GM23338 (cell line): ENCODE measurements at regions not wholly inside any gene's neighbourhood (a gene's known extent, or its start where the extent isn't known, plus 50 kb on each side); places are given as distances from the start of the nearest gene placed in this dataset.

Experiments
- ATAC-seq: fragments of 200-7000 bp; cut with Tn5 transposase; 3 replicates; pipeline ENCODE4 v1.9.1; 2020
- DNase-seq: peaks from one replicate; pipeline ENCODE4 v3.0.0-alpha.2; 2015; ENCODE audit warnings: low spot score
- H2AFZ ChIP-seq: fragments of 200-600 bp; sonication (generic); 2 replicates; pipeline ENCODE4 v1.8.0; 2016; ENCODE audit warnings: antibody characterized with exemption, mild to moderate bottlenecking, moderate library complexity
- H3F3A ChIP-seq: fragments of 200-600 bp; sonication (generic); replicated peaks from 2 replicates; pipeline ENCODE4 v1.8.0; 2017; ENCODE audit warnings: antibody characterized with exemption, mixed run types, low read depth
- H3K27ac ChIP-seq: fragments of 200-600 bp; sonication (generic); 2 replicates; pipeline ENCODE4 v1.6.1; 2016; ENCODE audit warnings: low read depth
- H3K27me3 ChIP-seq: fragments of 200-600 bp; sonication (generic); 2 replicates; pipeline ENCODE4 v1.8.0; 2016; ENCODE audit warnings: mild to moderate bottlenecking, mixed run types, moderate library complexity; ENCODE audit not compliant: insufficient read depth
- H3K36me3 ChIP-seq: fragments of 200-600 bp; sonication (generic); 2 replicates; pipeline ENCODE4 v1.8.0; 2016; ENCODE audit warnings: mild to moderate bottlenecking; ENCODE audit not compliant: insufficient read depth
- H3K4me1 ChIP-seq: fragments of 200-600 bp; sonication (generic); 2 replicates; pipeline ENCODE4 v1.8.0; 2016; ENCODE audit warnings: mild to moderate bottlenecking, moderate library complexity; ENCODE audit not compliant: insufficient read depth
- H3K4me2 ChIP-seq: fragments of 200-600 bp; sonication (generic); 2 replicates; pipeline ENCODE4 v1.7.1; 2017; ENCODE audit warnings: mixed run types
- H3K4me3 ChIP-seq: fragments of 200-600 bp; sonication (generic); 2 replicates; pipeline ENCODE4 v1.6.1; 2016; ENCODE audit warnings: mixed run types
- H3K79me2 ChIP-seq: fragments of 200-600 bp; sonication (generic); replicated peaks from 2 replicates; pipeline ENCODE4 v1.8.0; 2017; ENCODE audit warnings: mild to moderate bottlenecking; ENCODE audit not compliant: insufficient read depth
- H3K9me2 ChIP-seq: fragments of 200-600 bp; sonication (generic); 2 replicates; pipeline ENCODE4 v1.8.0; 2017; ENCODE audit not compliant: insufficient read depth
- H4K20me1 ChIP-seq: fragments of 200-600 bp; sonication (generic); replicated peaks from 2 replicates; pipeline ENCODE4 v1.8.0; 2017; ENCODE audit warnings: mild to moderate bottlenecking; ENCODE audit not compliant: insufficient read depth
- H3K27ac Mint-ChIP-seq: 2 replicates; pipeline ENCODE4 v1.8.0; 2020; ENCODE audit warnings: inconsistent platforms, mild to moderate bottlenecking, moderate library complexity, mixed read lengths
- H3K27me3 Mint-ChIP-seq: 3 replicates; pipeline ENCODE4 v1.8.0; 2022; ENCODE audit warnings: low read depth, mild to moderate bottlenecking, moderate library complexity, mixed read lengths, inconsistent platforms; ENCODE audit not compliant: insufficient read depth, poor library complexity
- H3K36me3 Mint-ChIP-seq: 3 replicates; pipeline ENCODE4 v1.8.0; 2021; ENCODE audit warnings: low read depth, mild to moderate bottlenecking, inconsistent platforms, moderate library complexity, mixed read lengths
- H3K4me1 Mint-ChIP-seq: 3 replicates; pipeline ENCODE4 v1.8.0; 2020; ENCODE audit warnings: mild to moderate bottlenecking, inconsistent platforms, mixed read lengths
- H3K4me3 Mint-ChIP-seq: 3 replicates; pipeline ENCODE4 v1.8.0; 2021; ENCODE audit warnings: moderate library complexity, mild to moderate bottlenecking, inconsistent platforms, mixed read lengths
- H3K9me3 Mint-ChIP-seq: 3 replicates; pipeline ENCODE4 v1.8.0; 2020; ENCODE audit warnings: moderate library complexity, mild to moderate bottlenecking, inconsistent platforms, mixed read lengths
- CREB1 ChIP-seq: fragments of 250-450 bp; sonication (Bioruptor Pico); IDR thresholded peaks from 2 replicates; pipeline ENCODE4 v1.5.0; 2020; ENCODE audit warnings: low read depth, mild to moderate bottlenecking, moderate library complexity
- EZH2 ChIP-seq: fragments of 200-600 bp; sonication (generic); IDR thresholded peaks from one replicate; pipeline ENCODE4 v1.8.0; 2017; ENCODE audit warnings: antibody characterized with exemption, mild to moderate bottlenecking, low read depth; ENCODE audit not compliant: unreplicated experiment
- EZH2phosphoT487 ChIP-seq: fragments of 200-600 bp; sonication (generic); IDR thresholded peaks from one replicate; pipeline ENCODE4 v1.8.1; 2018; ENCODE audit warnings: antibody characterized with exemption; ENCODE audit not compliant: unreplicated experiment
- JUNB ChIP-seq: IDR thresholded peaks from one replicate; pipeline ENCODE4 v1.6.1; 2016; ENCODE audit warnings: antibody characterized with exemption; ENCODE audit not compliant: unreplicated experiment
- POLR2AphosphoS5 ChIP-seq: IDR thresholded peaks from 2 replicates; pipeline ENCODE4 v1.6.1; 2016; ENCODE audit warnings: antibody characterized with exemption, low read depth
- STAT1 ChIP-seq: IDR thresholded peaks from one replicate; pipeline ENCODE4 v1.6.1; 2016; ENCODE audit warnings: antibody characterized with exemption; ENCODE audit not compliant: unreplicated experiment
- ZNF114 ChIP-seq: fragments of 250-450 bp; sonication (Bioruptor Pico); IDR thresholded peaks from 2 replicates; pipeline ENCODE4 v1.5.0; 2020; ENCODE audit warnings: mild to moderate bottlenecking, moderate library complexity
- ZNF331 ChIP-seq: fragments of 250-450 bp; sonication (Bioruptor Pico); IDR thresholded peaks from 2 replicates; pipeline ENCODE4 v1.5.0; 2020; ENCODE audit warnings: low read depth, mild to moderate bottlenecking, moderate library complexity
- TF ChIP-seq, protein P1 (sequence below): fragments of 250-450 bp; sonication (Bioruptor Pico); IDR thresholded peaks from 2 replicates; pipeline ENCODE4 v1.5.0; 2020; ENCODE audit warnings: mild to moderate bottlenecking, moderate library complexity
- TF ChIP-seq, protein P2 (sequence below): IDR thresholded peaks from 2 replicates; pipeline ENCODE4 v1.6.1; 2016; ENCODE audit warnings: antibody characterized with exemption
- TF ChIP-seq, protein P3 (sequence below): IDR thresholded peaks from one replicate; pipeline ENCODE4 v1.6.1; 2018; ENCODE audit warnings: antibody characterized with exemption; ENCODE audit not compliant: unreplicated experiment

DNA sequence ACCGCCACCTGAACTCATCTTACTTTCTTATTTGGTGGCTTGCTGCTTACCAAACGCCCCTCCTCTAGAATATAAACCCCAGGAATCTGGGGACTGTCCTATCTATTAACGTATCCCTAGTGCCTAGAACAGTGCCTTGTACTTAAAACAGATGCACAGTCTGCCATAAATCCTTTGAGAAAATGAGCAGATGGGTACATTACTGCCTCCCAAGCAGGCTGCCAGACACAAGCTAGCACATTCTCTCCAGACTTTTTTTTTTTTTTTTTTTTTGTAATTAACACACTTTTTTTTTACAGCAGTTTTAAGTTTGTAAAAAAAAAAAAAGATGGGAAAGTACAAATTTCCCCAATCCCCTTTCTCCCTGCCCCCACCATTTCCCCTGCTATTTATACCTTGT lies 57.3 kb upstream of the RPL38 start (continued):
- TF ChIP-seq, protein P1, sequence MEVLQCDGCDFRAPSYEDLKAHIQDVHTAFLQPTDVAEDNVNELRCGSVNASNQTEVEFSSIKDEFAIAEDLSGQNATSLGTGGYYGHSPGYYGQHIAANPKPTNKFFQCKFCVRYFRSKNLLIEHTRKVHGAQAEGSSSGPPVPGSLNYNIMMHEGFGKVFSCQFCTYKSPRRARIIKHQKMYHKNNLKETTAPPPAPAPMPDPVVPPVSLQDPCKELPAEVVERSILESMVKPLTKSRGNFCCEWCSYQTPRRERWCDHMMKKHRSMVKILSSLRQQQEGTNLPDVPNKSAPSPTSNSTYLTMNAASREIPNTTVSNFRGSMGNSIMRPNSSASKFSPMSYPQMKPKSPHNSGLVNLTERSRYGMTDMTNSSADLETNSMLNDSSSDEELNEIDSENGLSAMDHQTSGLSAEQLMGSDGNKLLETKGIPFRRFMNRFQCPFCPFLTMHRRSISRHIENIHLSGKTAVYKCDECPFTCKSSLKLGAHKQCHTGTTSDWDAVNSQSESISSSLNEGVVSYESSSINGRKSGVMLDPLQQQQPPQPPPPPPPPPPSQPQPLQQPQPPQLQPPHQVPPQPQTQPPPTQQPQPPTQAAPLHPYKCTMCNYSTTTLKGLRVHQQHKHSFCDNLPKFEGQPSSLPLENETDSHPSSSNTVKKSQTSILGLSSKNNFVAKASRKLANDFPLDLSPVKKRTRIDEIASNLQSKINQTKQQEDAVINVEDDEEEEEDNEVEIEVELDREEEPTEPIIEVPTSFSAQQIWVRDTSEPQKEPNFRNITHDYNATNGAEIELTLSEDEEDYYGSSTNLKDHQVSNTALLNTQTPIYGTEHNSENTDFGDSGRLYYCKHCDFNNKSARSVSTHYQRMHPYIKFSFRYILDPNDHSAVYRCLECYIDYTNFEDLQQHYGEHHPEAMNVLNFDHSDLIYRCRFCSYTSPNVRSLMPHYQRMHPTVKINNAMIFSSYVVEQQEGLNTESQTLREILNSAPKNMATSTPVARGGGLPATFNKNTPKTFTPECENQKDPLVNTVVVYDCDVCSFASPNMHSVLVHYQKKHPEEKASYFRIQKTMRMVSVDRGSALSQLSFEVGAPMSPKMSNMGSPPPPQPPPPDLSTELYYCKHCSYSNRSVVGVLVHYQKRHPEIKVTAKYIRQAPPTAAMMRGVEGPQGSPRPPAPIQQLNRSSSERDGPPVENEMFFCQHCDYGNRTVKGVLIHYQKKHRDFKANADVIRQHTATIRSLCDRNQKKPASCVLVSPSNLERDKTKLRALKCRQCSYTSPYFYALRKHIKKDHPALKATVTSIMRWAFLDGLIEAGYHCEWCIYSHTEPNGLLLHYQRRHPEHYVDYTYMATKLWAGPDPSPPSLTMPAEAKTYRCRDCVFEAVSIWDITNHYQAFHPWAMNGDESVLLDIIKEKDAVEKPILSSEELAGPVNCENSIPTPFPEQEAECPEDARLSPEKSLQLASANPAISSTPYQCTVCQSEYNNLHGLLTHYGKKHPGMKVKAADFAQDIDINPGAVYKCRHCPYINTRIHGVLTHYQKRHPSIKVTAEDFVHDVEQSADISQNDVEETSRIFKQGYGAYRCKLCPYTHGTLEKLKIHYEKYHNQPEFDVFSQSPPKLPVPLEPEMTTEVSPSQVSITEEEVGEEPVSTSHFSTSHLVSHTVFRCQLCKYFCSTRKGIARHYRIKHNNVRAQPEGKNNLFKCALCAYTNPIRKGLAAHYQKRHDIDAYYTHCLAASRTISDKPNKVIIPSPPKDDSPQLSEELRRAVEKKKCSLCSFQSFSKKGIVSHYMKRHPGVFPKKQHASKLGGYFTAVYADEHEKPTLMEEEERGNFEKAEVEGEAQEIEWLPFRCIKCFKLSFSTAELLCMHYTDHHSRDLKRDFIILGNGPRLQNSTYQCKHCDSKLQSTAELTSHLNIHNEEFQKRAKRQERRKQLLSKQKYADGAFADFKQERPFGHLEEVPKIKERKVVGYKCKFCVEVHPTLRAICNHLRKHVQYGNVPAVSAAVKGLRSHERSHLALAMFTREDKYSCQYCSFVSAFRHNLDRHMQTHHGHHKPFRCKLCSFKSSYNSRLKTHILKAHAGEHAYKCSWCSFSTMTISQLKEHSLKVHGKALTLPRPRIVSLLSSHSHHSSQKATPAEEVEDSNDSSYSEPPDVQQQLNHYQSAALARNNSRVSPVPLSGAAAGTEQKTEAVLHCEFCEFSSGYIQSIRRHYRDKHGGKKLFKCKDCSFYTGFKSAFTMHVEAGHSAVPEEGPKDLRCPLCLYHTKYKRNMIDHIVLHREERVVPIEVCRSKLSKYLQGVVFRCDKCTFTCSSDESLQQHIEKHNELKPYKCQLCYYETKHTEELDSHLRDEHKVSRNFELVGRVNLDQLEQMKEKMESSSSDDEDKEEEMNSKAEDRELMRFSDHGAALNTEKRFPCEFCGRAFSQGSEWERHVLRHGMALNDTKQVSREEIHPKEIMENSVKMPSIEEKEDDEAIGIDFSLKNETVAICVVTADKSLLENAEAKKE (CRISPR knock-in tag), result no peak
- no peak for TF ChIP-seq POLR2AphosphoS5

DNA sequence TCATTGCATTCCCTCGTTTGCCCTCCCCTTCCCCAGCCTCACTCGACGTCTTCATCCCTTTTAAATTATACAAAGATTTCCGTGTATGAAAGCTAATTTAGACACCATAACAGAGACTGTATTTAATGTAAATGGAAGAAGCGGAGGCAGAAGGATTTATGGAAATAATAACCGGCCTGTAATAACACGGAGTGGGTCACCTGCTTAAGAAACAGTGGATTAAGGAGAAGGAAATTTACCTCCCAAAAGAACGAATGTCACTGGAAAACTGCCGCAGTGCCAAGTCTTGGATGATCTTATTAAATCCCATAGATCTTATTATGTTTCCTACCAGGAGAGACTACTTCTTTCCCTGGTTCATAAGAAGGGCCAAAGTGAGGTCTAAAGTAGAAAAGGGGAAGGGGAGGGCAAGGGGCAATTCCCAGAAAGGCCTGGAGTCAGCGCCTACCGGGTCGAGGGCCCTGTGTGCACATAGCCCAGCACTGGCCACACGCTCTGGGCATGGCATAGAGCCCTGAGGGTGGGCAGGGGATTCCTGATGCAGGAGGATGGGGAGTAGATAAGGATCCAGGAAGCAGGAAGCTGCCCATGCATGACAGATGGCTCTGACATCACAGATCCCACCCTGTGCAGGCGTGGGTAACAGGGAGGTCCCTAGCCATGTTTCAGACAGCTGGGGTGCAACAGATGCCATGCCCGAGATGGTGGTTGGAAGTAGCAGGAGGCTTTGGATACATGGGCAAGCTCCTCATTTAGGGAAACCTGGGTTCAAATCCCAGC lies 56.2 kb upstream of the RPL38 start:
- no peaks in the 10 kb centered on the region for H3F3A ChIP-seq
- no peaks in the 10 kb centered on the region; the same call in 1 of the 2 replicates for H3K9me2 ChIP-seq
- DNase-seq, result no peak
- peaks cover 4% of the 10 kb centered on the region for H3K27me3 Mint-ChIP-seq
- H3K4me1 Mint-ChIP-seq, result peaks cover 16% of the 10 kb centered on the region
- no peak for TF ChIP-seq STAT1
- TF ChIP-seq EZH2phosphoT487, result no peak
- TF ChIP-seq CREB1 (CRISPR knock-in tag), result no peak
- TF ChIP-seq EZH2, result no peak
- TF ChIP-seq, protein P2, sequence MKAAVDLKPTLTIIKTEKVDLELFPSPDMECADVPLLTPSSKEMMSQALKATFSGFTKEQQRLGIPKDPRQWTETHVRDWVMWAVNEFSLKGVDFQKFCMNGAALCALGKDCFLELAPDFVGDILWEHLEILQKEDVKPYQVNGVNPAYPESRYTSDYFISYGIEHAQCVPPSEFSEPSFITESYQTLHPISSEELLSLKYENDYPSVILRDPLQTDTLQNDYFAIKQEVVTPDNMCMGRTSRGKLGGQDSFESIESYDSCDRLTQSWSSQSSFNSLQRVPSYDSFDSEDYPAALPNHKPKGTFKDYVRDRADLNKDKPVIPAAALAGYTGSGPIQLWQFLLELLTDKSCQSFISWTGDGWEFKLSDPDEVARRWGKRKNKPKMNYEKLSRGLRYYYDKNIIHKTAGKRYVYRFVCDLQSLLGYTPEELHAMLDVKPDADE, result no peak
- no peak for TF ChIP-seq ZNF114
- TF ChIP-seq ZNF331, result no peak
- no peak for TF ChIP-seq JUNB
- TF ChIP-seq, protein P3, sequence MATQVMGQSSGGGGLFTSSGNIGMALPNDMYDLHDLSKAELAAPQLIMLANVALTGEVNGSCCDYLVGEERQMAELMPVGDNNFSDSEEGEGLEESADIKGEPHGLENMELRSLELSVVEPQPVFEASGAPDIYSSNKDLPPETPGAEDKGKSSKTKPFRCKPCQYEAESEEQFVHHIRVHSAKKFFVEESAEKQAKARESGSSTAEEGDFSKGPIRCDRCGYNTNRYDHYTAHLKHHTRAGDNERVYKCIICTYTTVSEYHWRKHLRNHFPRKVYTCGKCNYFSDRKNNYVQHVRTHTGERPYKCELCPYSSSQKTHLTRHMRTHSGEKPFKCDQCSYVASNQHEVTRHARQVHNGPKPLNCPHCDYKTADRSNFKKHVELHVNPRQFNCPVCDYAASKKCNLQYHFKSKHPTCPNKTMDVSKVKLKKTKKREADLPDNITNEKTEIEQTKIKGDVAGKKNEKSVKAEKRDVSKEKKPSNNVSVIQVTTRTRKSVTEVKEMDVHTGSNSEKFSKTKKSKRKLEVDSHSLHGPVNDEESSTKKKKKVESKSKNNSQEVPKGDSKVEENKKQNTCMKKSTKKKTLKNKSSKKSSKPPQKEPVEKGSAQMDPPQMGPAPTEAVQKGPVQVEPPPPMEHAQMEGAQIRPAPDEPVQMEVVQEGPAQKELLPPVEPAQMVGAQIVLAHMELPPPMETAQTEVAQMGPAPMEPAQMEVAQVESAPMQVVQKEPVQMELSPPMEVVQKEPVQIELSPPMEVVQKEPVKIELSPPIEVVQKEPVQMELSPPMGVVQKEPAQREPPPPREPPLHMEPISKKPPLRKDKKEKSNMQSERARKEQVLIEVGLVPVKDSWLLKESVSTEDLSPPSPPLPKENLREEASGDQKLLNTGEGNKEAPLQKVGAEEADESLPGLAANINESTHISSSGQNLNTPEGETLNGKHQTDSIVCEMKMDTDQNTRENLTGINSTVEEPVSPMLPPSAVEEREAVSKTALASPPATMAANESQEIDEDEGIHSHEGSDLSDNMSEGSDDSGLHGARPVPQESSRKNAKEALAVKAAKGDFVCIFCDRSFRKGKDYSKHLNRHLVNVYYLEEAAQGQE, result no peak
- no peak for TF ChIP-seq POLR2AphosphoS5
- H4K20me1 ChIP-seq, result no peaks in the 10 kb centered on the region
- no peak overlapping the region for H3K4me3 ChIP-seq
- no peak overlapping the region for H3K27ac ChIP-seq
- no peak overlapping the region for H3K4me2 ChIP-seq
- H3K27ac Mint-ChIP-seq, result no peak overlapping the region
- no peaks in the 10 kb centered on the region for H3K79me2 ChIP-seq
- no peaks in the 10 kb centered on the region for H3K27me3 ChIP-seq
- H3K36me3 Mint-ChIP-seq, result peaks cover 10% of the 10 kb centered on the region; the same call in 2 of the 3 replicates
- H3K4me1 ChIP-seq, result peaks cover 8% of the 10 kb centered on the region
- no peak for ATAC-seq
- H2AFZ ChIP-seq, result no peak overlapping the region
- no peak overlapping the region for H3K4me3 Mint-ChIP-seq
- no peaks in the 10 kb centered on the region for H3K36me3 ChIP-seq
- peaks cover 19% of the 10 kb centered on the region for H3K9me3 Mint-ChIP-seq
